Mucosa of gallbladder (tissue), 1 donor: ENCODE measurements at regions not wholly inside any gene's neighbourhood (a gene's known extent, or its start where the extent isn't known, plus 50 kb on each side); places are given as distances from the start of the nearest gene placed in this dataset.
"Not testable (repeated sequence)": the region's sequence is repeated elsewhere in the genome, so short reads cannot be mapped to it uniquely, and the experiment has no call there.

Experiments used
- DNase-seq: peaks from one replicate; pipeline ENCODE4 v3.0.0-alpha.2; 2020; ENCODE audit warnings: low spot score
- donor health status: DM: no; HTN: no; CAD: no.

DNA sequence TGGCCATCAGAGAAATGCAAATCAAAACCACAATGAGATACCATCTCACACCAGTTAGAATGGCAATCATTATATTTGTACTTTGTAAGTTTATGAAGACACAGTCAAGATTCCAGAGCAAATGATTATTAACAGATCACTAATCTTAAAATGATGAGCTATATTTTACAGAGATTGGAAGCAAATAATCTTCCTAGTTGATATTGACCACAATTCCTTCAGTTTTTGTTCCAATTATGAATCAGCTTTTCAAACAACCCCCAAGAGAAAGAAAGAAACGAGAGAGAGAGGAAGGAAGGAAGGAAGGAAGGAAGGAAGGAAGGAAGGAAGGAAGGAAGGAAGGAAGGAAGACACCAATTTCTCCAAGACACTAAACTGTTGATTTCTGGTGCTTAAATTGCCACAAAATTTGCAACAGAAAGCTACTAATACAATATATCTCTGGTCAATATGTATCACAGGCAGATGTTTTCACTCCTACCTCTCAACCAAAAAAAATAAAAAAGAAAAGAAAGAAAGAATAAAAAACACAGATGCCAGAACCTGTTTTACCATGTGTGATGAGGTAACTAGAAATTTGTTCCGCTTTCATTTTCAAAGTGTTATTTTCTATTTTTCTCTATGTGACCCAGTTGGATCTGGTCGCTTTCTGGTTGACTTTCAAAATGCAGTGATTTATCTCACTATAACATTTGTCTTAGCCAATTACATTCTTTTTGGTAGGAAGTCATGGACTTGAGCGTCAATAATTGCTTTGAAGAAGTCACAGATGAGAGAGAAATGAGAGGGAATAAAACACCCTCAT, 1609.6 kb downstream of the SI start:
- no peak for DNase-seq

DNA sequence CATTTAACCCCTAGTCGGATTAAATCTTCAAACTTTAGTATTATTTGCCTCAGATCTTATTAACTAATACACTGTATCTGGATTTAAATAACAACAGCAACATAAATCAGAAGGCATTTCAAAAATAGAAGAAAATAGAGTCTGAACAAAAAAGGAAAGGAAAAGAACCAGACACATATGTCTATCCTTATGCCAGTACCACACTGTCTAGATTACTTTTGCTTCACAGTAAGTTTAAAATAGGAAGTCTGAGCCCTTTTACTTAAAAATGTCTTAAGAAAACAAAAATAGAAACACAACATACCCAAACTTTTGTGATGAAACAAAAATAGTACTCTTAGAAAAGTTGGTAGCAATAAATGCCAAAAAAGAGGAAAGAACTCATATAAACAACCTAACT, 1615.8 kb downstream of the SI start:
- no peak for DNase-seq

DNA sequence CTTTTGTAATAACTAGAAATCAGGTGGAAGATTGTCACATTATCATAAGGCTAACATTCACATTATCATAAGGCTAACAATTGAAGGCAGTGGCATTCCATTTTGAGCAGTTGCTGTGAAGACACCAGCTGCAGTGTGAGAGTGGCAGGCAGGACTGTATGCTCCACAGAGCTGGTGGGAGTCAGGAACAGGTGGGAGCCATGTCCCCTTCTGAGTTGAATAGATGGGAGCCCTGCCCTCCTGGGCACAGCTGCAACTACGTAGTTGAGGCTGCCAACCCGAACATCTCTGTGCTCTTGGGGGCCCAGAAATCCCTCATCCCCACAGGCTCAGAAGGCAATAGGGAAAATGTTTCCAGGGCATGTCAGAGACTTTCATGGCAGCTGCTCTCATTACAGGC, 1627.6 kb downstream of the SI start:
- DNase-seq: no peak

DNA sequence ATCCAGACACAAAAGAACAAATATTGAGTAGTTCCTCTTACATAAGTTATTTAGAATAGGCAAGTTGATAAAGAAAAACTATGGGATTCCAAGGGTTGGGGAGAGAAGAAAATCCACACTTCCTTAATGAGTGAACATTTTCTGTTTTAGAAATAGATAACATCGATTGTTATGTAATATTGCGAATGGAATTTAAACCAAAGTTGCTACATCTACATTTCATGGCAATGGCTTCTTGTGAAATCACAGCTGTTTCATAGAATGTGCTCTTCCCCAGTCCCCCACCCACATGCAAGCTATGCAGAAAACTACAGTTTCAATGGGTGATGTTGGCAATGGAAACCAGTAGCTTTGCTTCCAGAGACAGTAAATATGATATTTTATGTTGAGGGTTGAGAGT, 1639.5 kb downstream of the SI start:
- DNase-seq: no peak

DNA sequence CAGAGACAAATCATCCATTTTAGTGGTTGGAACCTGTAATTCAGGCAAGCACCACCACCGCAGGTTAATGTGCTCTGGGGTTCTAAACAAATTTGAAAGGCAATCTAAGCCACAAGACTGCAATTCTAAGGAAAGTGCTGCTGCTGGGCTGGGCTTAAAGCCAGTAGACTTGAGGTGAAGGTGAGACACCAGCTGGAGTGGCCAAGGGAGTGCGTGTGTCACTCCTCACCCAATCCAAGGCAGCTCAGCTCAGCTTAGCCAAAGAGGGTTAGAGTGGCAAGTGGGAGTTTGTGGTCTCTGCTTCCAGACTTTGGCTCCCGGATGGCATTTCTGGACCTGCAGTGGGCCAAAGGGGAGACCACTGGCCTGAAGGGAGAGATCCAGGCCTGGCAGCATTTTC, 1655.6 kb downstream of the SI start:
- DNase-seq: no peak

DNA sequence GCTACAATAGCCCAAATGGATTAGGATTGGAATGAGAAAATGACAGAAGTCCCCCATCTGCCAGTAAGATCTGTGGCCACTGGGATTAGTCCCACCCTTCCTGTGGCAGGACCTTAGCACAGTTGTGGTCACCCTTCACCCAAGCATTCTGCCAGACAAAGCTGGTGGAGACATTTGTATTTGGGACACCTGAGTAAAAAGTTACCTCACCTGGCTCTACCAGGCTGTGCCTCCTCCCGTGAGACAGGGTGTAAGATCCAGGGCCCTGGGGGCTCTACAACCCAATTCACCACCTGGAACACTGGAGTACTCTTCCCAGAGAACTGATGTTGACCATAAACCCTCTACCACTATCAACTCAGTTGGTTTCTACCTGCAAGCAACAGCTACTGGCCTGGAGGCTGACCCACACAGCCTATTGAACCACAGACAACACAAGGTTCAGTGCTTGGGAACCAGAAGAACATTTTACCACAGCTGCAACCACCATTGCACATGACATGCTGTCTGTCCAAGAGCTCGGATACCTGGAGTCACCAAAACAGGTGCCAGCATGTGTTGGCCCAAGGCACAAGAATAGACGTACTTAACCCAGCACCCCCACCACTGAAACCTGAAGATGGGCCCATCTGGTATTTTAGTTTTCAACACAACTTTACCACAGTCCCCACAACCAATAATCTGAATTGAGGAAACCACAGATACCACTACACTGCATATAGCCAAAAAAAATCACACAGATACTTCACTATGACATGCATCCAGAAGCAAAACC, 1686.7 kb downstream of the SI start:
- no peak for DNase-seq

DNA sequence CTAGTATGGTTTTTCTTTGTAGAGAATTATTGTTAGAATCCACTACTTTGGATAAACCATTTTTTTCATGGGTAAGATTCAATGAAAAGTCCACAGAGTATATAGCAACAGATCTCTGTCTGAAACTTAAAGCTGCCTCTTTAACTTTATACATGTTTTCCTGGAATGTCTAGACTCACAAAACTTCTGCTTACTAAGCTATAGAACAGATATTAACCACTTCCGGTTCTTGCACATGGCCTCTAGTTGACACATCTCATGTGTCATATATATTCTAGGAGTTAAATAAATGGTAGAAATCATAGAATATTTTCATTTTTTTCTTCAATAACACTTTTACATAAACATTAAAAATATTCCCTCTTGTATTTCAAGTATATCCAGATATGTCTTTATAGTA, 1693.9 kb downstream of the SI start:
- no peak for DNase-seq

DNA sequence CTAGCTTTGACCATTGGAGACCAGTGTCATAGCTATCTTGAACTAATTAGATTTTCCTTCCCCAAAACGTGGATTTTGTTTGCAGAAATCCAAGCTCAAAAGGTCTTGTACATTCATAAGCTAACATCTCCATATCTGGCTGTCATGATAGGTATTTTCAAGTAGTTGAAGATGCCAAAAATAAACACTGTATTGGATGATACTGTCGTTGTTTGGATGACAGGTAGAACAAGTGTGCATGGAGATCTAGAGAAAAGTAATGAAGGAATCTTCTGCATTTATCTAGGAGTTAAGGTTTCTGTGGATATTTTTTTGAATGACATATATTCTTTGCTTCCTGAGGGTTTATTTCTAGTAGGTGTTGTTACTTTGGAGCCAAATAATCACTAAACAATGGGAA, 1696.1 kb downstream of the SI start:
- DNase-seq: no peak

DNA sequence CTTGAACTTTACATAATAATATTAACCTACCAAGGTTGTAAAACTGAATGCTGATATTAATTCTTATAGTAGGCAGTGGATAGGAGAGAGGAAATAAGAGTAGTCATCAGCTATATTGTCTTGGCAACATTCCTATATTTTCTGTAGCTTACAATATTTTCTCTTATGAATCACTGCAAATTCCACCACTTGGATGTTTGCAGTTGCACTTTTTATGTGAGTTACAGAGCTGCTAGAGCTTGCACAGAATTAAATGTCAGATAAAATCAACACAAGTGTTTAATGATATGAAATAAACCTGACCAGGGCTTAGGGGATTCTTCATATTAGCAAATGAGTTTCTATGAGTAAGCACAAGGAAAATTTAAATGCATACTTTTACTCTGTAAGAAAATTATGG, 1710.1 kb downstream of the SI start:
- DNase-seq: no peak

DNA sequence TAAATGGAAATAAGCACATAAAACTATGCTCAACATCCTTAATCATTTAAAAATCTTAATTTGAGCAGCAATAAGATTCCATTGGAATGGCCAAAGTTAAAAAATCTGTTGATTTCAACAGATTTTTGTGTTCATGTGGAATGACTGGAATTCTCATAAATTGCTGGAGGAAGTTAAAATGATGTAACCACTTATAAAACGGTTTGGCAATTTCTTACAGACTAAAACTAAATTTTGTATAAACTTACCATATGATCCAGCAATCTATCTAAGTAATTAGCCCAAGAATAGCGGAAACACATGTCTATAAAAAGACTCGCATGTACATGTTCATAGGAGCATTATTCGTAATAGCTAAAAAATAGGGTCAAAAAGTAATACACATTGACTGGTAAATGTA, 1713.6 kb downstream of the SI start:
- DNase-seq: no peak

DNA sequence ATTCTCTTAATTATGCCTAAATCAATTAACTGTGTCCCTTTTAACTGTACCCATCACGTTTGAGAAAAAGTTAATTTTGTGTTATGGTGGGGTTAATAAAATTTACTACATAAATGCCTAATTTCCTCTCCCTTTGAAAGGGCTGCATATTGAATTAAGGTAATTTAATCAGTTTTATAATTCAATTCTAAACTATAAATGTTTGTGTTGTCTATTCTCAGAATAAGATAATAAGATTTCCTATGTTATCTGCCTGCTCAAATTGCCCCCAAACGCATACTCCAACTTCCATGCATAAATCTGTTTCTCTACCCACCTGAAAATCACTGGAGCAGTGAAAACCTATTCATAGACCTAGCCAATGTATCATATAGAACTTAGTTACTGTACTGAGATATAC, 1716.1 kb downstream of the SI start:
- DNase-seq: no peak

DNA sequence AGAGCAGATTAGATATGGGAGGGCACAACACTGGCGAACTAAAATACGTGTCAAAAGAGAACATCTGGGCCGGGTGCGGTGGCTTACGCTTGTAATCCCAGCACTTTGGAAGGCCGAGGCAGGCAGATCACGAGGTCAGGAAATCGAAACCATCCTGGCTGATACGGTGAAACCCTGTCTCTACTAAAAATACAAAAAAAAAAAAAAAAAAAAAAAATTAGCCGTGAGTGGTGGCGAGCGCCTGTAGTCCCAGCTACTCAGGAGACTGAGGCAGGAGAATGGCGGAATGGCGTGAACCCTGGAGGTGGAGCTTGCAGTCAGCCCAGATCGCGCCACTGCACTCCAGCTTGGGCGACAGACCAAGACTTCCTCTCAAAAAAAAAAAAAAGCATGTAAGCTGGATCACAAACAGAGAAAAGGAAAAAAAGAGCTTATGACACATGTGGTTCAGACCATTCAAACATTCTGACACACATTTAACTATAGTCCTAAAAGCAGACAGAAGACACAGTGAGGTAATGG, 1716.9 kb downstream of the SI start:
- DNase-seq: not testable (repeated sequence)

DNA sequence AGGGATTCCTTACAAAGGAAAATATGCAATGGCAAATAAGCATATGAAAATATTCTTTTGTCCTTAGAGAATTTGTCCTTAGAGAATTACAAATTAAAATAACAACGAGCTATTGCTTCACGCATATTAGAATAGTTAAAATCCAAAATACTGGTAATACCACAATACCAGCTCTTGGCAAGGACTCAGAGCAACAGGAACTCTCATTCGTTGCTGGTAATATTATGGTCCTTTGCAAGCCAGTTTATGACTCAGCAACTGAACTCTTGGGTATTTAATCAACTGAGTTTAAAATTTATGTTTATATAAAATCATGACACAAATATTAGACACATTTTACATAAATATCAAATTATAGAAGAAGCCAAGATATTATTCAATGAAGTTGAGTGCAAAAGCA, 1730.4 kb downstream of the SI start:
- DNase-seq: no peak

DNA sequence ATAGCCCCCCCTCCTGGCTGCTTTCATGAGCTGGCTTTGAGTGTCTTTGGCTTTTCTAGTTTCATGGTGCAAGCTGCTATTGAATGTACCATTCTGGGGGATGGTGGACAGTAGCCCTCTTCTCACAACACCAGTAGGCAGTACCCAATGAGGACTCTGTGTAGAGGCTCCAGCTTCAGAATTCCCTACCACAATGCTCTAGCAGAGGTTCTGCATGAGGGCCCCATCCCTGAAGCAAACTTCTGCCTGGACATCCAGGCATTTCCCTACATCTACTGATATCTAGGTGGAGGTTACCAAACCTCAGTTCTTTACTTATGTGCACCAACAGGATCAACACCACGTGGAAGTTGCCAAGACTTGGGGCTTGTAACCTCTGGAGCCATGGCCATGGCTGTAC, 1742.9 kb downstream of the SI start:
- no peak for DNase-seq

DNA sequence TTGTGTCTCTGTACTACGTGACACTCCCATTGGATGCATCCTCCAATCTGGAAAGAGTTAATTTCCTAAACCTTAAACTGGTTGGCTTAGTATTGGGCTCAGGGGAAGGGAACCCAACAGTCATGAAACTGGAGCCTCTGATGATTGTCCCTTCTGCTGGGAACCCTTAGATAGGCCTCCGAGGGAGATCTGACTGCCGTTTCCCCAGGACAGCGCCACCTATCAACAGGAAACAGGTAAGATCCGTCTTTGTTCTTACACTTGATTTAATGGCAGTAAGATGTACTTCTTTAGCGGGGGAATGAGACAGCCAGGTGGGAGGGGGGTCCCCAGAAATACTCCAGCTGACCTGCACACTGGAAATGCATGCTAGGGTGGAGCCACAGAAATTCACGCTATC, 1749.6 kb downstream of the SI start:
- no peak for DNase-seq

DNA sequence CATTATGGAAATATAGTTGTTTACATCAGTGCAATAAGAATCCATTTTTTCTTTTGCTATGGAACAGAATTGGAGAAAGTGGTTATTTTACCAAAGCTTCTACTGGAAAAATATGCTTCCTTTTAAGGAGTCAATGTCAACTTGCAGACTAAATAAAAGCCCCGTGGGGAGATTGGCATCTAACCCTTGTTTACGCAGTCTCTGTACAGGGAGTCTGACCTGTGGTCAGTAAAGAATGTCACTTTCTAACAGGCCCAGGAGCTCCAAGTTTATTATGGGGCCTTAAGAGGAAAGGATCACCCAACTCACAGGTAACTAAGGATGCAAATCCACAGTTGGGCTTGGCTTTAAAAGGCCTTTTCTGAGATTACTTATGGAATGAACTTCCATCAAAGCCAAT, 1751.2 kb downstream of the SI start:
- no peak for DNase-seq

DNA sequence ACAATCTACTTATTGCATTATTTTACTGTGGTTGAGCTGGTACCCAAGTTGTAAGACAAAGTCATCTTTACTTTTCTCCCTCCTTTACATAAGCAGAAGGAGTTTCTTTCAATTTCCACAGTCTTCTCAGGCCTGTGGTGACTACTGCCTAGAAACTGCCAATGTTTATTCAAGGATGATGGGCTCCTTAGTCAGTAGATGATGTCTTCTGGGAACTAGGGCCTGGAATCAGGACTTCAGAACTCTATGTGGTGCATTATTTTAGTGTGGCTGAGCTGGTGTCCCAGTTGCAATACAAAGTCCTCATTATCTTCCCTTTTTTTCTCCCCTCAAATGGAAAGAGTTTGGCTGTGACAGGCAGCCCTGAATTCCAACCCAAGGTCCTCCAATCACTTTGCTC, 1762.5 kb downstream of the SI start:
- no peak for DNase-seq

DNA sequence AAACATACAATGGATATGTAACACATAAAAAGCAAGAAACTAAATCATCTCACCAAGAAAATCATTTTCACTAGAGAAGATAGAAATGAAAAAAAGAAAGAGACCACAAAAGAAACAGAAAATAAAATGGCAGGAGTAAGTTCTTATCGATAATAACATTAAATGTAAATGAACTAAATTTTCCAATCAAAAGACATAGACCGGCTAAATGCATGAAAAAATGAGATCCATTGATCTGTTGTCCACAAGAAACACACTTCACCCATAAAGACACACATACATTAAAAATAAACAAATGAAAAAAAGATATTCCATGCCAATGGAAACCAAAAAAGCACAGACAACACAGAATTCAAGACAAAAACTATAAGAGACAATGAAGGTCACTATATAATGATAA, 1771.9 kb downstream of the SI start:
- DNase-seq: no peak

DNA sequence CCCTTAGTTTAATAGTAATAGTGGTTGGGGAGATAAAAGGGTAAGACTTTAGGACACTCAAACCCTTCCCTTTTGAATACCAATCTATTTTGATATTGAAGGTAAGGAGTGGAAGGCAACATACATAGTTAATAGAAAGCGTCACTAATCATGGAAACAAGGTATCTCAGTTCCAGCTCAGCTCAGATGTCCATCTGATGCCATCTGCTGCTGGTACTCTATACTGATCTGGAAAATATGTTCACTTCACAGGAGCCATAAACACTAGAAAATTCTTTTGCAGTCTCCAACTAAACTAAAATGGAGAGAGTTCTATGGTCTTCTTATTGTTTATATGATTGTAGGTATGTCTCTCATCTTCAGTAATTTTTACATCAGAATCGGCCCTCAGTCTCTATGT, 1777.1 kb downstream of the OTOL1 start:
- DNase-seq: no peak

DNA sequence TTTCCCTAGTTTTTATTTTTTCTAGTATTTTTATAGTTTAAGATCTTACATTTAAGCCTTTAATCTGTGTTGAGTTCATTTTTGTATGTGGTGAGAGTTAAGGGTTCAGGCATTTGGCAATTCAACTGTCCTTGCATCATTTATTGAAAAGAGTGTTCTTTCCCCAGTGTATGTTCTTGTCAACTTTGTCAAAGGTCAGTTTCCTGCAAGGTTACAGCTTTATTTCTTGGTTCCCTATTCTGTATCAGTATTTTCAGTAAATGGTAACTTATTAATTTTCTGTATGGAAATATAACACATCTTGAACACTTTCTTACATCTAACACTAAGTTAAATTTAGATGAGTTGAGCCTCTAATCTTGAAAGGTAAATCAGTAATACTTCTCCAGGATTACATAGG, 1770.1 kb downstream of the OTOL1 start:
- DNase-seq: no peak

DNA sequence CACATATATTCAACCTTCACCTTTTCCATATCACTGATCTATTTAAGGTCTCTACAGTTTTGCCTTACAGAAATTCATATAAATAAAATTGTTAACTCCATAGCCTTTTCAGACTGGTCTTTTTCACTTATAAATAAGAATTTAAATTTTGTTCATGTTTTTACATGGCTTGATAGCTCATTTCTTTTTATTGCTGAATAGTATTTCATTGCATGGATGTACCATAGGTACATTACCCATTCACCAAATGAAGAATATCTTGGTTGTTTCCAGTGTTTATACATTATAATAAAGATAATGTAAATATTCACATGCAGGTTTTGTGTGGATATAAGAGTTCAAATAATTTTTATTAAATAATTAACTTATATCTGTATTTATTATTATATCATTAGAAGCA, 1765.0 kb downstream of the OTOL1 start:
- no peak for DNase-seq

DNA sequence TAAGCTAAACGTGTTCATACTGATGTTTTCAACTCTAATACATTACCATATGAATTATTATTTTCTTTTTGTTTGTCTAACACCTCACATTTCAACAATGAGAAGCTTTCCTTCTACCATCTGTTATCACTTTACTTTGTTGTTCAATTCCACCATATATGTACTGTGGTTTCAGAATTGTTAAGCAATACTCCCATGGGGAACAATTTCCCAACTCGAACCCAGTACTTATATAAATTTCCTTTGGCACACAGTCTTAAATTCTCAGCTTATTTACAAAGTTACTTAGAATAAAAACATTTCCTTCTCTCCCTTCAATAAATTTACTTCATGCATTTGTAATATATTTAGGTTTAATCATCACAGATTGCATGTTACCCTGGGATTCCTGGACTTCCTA, 1764.4 kb downstream of the OTOL1 start:
- no peak for DNase-seq

DNA sequence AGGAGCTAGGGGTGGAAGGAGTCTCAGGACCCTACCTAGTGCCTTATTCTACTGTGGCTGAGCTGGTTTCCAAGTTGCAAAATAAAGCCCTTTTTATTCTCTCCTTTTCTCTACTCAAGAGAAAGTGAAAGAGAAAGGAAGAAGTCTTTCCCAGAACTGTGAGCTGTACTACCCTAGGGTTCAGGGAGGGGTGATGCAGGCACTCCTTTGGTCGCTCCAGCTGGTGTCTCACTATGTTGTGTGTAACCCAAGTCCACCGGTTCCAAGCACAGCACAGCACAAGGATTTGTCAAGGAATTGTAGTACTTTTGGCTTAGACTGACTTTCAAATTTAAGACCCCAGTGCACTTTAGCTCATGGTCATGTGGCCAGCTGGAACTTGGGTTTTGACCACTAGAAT, 1721.7 kb downstream of the OTOL1 start:
- no peak for DNase-seq
